Activated naive CD8-positive, alpha-beta T cell treated with anti-CD3 and anti-CD28 coated beads, Interleukin-2, amount 50 U/mL, for 24 hours (primary cell): ENCODE measurements at regions not wholly inside any gene's neighbourhood (a gene's known extent, or its start where the extent isn't known, plus 50 kb on each side); places are given as distances from the start of the nearest gene placed in this dataset.

Experiments used
- ATAC-seq: fragments of 150-1000 bp; cut with Tn5 transposase; one replicate; pipeline ENCODE4 v1.10.0; 2021
- DNase-seq: peaks from one replicate; pipeline ENCODE4 v3.0.0; 2021
- H3K27ac Mint-ChIP-seq: one replicate; pipeline ENCODE4 v1.8.0; 2021; ENCODE audit warnings: mild to moderate bottlenecking, mixed read lengths
- H3K27me3 Mint-ChIP-seq: one replicate; pipeline ENCODE4 v1.8.0; 2021; ENCODE audit warnings: mixed read lengths
- H3K36me3 Mint-ChIP-seq: one replicate; pipeline ENCODE4 v1.8.0; 2021; ENCODE audit warnings: low read depth, mixed read lengths
- H3K4me1 Mint-ChIP-seq: one replicate; pipeline ENCODE4 v1.8.0; 2021; ENCODE audit warnings: mixed read lengths
- H3K4me3 Mint-ChIP-seq: one replicate; pipeline ENCODE4 v1.8.0; 2021; ENCODE audit warnings: mild to moderate bottlenecking, moderate library complexity, mixed read lengths
- H3K9me3 Mint-ChIP-seq: one replicate; pipeline ENCODE4 v1.8.0; 2021; ENCODE audit warnings: mixed read lengths

DNA sequence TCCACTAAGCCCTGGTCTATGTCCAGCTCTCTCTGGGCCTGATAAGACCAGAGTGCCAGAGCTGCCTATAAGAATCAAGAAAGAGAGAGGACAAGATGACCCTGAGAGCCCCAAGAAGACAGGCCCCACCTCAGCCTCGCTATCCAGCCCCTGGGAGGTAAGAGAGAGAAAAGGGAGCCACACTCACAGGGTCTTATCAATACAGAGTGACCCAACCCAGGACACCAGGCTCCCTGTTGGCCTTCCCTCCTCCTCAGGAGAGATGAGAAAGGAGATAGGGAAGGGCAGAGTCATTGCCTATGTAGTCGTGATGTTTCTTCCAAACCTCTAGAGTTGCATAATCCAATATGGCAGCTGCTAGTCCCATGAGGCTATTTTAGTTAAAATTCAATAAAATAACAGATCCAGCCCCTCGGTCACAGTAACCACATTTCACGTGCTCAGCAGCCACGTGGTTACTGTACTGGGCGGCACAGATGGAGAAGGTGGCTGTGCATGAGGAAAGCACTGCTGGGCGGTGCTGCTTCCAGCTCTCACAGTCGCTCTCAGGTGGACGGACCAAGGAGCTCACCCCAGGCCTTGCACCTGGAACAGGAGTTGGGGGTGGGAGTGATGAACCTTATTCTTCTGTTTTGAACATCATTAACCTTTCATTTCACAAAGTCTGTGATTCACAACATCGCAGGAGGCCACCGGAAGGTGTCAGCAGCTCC, 525.8 kb downstream of the SHQ1 start:
- Mint-ChIP-seq H3K4me1 (no peaks in the 10 kb centered on the region), H3K36me3 (no peaks in the 10 kb centered on the region), H3K27ac (no peak overlapping the region), H3K4me3 (no peak overlapping the region), H3K9me3 (no peaks in the 10 kb centered on the region), H3K27me3 (no peaks in the 10 kb centered on the region)
- DNase-seq (no peak), ATAC-seq (no peak)

DNA sequence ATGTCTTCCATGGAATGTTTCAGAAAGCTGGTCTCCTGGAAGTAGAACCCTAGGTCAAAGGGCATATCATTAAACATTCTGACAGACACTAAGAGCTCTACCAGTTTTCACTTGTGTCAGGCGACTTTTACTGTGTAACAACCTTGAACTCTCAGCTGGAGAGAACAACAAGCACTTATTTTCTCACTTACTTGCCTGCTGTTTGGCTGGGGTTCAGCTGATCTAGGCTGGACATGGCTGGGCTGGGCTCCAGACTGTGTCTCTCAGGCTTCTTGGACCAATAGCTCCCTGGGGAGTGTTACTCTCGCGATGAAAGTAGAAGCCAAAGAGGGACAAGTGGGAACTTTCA, 527.3 kb downstream of the SHQ1 start:
- Mint-ChIP-seq H3K27me3 (no peaks in the 10 kb centered on the region), H3K4me1 (no peaks in the 10 kb centered on the region), H3K9me3 (no peaks in the 10 kb centered on the region), H3K27ac (no peak overlapping the region), H3K4me3 (no peak overlapping the region), H3K36me3 (no peaks in the 10 kb centered on the region)
- no peak for DNase-seq
- ATAC-seq = no peak

DNA sequence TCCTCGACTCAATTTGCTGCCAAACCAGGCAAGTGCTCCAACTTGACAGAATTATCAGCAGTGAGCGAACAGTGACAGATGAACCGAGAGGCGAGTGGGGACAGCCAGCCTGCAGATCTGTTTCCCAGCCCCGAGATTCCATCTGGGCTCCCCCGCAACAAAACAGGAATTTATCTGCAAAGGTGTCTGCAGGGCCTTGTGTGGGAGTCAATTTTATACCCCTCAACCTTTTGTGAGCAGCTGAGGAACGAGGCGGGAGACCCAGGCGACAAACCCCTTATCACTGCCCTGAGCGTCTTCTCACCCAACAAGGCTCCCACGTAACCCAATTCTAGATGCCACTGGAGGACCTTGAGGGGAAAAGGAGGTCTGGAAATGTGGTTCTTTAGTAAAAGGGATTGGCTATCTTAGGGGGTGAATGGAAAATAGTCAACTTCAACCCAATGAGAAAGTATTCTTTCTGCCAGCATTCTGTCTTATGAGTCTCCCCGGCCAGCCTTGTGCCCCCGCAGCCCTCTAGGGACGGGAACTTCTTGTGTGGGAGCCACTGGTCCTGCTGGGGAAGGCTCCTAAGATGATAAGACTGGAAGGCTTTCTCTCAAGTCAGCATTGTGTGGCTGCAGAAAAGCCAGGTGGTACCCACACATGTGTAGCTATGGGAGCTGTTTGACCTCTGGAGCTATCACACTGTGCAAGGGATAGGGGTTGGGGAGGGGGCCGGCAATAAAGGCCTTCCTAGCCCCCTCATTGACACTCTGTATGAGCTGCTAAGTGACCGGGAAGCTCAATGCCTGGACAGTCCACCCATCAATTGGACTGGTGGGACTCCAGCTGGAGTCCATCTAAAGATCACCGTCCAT, 527.9 kb downstream of the SHQ1 start:
- Mint-ChIP-seq H3K9me3 (no peaks in the 10 kb centered on the region), H3K27ac (no peak overlapping the region), H3K4me3 (no peak overlapping the region), H3K4me1 (no peaks in the 10 kb centered on the region), H3K36me3 (no peaks in the 10 kb centered on the region), H3K27me3 (no peaks in the 10 kb centered on the region)
- ATAC-seq (no peak), DNase-seq (no peak)

DNA sequence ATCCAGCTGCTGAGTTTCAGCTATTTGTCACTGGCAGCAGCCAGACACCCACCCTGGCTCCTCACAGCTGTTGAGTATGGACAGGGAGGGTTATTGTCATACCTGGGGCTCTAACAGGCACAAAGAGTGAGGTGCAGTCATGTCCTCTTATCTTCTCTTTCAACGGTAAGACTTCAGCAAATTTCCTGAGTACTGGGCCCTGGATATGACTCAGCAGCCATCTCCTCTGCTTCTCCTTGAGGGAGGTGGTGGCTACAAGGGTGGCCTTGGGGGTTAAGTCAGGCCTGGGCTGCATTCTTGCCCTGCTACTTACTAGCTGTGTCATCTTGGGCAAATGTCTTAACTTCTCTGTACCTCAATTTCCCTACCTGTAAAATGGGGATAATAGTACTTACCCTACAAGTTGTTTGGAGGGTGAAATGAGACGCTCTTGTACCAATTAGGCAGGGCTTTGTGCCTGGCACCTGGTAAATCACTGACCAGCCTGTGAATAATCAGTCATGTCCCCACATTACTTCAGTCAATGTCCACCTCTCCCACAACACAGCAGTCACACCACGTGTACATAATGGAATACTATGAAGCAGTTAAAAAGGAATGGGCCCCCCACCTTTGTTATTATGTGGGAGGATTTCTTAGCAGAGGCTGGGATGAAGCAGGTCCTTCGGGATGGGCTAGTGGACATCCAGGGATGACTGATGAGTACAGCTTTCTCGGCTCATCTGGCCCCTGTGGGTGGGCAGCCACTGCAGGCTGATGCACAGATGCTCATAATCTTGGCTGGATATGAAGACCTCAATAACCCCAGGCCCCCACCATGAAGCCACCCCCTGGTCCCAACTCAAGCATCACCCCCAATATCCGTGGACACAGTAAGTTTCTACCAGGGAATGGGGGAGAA, 528.8 kb downstream of the SHQ1 start:
- no peak for ATAC-seq
- Mint-ChIP-seq H3K9me3 (no peaks in the 10 kb centered on the region), H3K36me3 (no peaks in the 10 kb centered on the region), H3K27me3 (no peaks in the 10 kb centered on the region), H3K27ac (no peak overlapping the region), H3K4me1 (no peaks in the 10 kb centered on the region), H3K4me3 (no peak overlapping the region)
- no peak for DNase-seq

DNA sequence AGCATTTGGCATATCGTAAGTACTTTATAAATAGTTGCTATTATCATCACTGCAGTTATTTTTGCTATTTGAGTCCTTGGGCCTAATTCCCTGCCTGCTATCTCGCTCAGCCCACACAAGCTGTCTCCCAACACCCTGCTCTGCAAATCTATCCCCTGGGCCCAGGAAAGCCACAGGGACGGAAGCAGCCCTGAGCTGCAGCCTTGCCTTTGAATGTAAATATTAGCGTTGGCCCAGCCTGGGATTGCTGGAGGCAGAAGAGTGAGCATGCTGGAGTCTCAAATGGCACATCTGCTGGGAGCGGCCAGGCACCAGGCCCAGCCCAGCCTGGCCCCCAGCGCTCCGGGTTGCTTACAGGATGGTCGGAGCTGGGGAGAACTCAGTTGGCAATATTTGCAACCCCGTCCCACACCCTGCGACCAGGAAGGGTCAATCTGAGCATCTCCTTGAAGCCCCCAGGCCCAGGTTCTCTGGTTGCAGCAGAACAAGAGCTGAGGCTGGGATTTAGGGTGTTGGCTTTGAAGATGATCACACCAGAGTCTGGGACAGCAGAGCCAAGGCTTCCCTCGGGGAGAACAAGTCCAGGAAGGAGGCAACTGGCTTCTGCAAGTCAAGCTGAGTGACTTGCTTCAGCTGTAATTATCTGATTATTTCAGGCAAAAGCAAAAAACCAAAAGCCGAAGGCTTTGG, 529.6 kb downstream of the SHQ1 start:
- no peaks in the 10 kb centered on the region for H3K27me3 Mint-ChIP-seq
- ATAC-seq (no peak), DNase-seq (no peak)
- H3K36me3 Mint-ChIP-seq = no peaks in the 10 kb centered on the region
- H3K4me1 Mint-ChIP-seq = no peaks in the 10 kb centered on the region
- no peak overlapping the region for H3K27ac Mint-ChIP-seq
- no peaks in the 10 kb centered on the region for H3K9me3 Mint-ChIP-seq
- no peak overlapping the region for H3K4me3 Mint-ChIP-seq

DNA sequence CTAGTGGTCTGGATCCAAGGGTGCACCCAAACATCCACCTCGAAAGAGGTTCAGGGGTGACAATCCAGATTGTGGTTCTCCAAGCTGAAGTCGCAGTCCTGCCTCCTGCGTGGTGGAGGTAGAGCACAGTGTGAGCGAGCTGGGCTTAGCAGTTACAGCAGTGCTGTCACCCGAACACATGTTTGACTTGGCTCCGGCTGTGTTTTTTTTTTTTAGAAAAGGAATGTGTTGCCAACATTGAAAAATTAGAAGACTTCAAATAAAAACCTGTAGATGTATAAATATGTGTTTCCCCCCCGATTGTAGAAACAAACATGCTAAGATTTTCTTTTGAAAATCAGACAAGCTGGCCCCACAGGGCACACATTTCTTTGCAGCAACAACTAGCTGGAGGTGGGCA, 530.8 kb downstream of the SHQ1 start:
- Mint-ChIP-seq H3K4me1 (no peaks in the 10 kb centered on the region), H3K27ac (no peak overlapping the region), H3K27me3 (no peaks in the 10 kb centered on the region), H3K9me3 (no peaks in the 10 kb centered on the region), H3K4me3 (no peak overlapping the region), H3K36me3 (no peaks in the 10 kb centered on the region)
- ATAC-seq (no peak), DNase-seq (no peak)

DNA sequence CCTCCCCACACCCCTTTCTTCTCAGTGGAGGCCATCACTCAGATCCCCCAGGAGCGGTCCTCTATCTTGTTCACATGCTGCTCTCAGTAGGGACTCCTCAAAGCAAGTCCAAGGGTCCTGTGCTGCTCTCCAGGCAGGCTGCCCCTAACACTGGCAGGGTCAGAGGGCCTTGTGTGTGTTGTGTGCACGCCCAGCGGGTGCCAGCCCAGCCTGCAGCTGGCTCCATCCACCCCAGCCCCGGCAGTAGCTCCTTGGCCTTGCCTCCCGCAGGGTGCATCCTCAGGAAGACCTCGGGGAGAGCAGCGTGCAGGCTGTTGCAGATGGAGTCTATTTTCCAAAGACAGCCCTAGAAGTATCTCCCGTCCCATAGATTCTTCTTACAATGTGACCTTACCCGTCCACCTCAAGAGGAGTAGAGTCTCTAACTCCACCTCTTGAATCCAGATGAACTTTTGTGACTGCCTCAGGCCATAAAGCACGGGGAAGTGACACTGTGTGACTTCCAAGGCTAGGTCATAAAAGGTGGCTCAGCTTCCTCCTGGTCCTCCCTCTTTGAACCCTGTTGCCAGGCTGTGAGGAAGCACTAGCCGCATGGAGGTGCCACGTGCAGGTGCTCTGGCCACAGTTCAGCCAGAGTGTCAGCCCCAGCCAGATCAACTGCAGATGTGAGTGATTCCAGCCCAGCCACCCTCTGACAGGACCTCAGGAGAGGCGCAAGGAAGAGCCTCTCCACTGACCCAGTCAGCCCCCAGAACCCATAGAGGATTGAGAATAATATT, 531.6 kb downstream of the SHQ1 start:
- DNase-seq = no peak
- Mint-ChIP-seq H3K4me1 (peaks cover 4% of the 10 kb centered on the region), H3K9me3 (no peaks in the 10 kb centered on the region), H3K4me3 (no peak overlapping the region), H3K27me3 (no peaks in the 10 kb centered on the region), H3K27ac (no peak overlapping the region), H3K36me3 (no peaks in the 10 kb centered on the region)
- ATAC-seq = no peak

DNA sequence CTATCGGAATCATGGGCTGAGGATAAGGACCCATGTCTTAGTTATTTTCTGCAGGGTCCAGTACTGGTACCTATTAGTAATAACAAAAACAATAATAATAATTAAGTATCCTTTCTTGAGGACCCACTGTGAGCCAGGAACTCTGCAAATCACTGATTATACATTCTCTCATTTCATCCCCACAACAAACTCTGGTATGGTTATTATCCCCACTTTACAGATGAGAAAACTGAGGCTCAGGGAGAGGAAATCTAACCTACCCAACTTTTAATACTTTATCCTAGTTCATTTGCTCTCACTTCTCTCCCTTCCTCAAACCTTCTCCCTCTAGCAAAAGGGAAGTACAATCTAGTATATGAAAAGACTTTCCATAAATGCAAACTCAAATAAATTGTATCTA, 528.4 kb upstream of the PROK2 start:
- H3K27me3 Mint-ChIP-seq = no peaks in the 10 kb centered on the region
- no peak overlapping the region for H3K4me3 Mint-ChIP-seq
- no peaks in the 10 kb centered on the region for H3K36me3 Mint-ChIP-seq
- H3K9me3 Mint-ChIP-seq = no peaks in the 10 kb centered on the region
- H3K27ac Mint-ChIP-seq = no peak overlapping the region
- peaks cover 26% of the 10 kb centered on the region for H3K4me1 Mint-ChIP-seq
- no peak for ATAC-seq
- no peak for DNase-seq

DNA sequence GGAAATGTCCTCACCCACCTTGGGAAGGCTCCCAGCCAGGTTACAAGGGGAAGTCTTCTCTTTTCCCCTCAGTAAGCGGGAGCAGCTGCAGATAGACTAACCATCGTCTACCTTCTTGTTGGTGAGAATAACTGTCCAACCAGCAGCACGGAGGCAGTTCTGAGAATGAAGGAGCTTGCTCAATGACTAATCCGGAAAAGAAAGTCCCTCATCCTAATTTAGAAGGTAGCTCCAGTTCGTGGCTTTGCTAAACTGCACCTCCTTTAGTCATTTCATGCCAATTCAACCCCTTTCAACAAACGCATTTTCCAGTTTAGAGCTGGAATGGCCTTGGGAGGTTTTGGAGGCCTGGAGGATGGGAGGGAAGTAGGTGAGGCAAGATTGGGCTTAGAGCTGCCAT, 527.4 kb upstream of the PROK2 start:
- H3K4me3 Mint-ChIP-seq = no peak overlapping the region
- H3K36me3 Mint-ChIP-seq = no peaks in the 10 kb centered on the region
- H3K4me1 Mint-ChIP-seq = peaks cover 26% of the 10 kb centered on the region
- H3K9me3 Mint-ChIP-seq = no peaks in the 10 kb centered on the region
- no peak overlapping the region for H3K27ac Mint-ChIP-seq
- no peaks in the 10 kb centered on the region for H3K27me3 Mint-ChIP-seq
- ATAC-seq (peak; percentile 25), DNase-seq (no peak)

DNA sequence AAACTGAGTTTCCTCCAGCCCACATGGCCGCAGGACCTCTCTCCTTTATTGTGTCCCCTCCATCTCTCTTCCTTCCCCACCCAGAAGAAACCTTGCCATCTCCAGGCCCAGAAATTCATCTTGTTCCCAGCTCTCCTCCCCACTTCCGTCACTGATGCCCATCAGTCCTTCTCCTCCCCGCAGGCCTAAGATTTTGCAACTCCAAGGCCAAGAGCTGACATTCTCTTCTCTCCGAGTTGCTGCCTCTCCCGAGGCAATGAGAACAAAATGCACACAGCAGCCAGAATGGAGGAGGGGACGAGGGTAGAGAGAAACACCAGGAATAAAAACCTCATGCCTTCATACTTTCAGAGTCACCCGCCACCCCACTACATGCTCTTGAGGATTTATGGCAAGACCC, 526.5 kb upstream of the PROK2 start:
- Mint-ChIP-seq H3K4me1 (peaks cover 26% of the 10 kb centered on the region), H3K36me3 (no peaks in the 10 kb centered on the region), H3K4me3 (no peak overlapping the region), H3K27ac (no peak overlapping the region), H3K27me3 (no peaks in the 10 kb centered on the region), H3K9me3 (no peaks in the 10 kb centered on the region)
- DNase-seq (no peak), ATAC-seq (no peak)

DNA sequence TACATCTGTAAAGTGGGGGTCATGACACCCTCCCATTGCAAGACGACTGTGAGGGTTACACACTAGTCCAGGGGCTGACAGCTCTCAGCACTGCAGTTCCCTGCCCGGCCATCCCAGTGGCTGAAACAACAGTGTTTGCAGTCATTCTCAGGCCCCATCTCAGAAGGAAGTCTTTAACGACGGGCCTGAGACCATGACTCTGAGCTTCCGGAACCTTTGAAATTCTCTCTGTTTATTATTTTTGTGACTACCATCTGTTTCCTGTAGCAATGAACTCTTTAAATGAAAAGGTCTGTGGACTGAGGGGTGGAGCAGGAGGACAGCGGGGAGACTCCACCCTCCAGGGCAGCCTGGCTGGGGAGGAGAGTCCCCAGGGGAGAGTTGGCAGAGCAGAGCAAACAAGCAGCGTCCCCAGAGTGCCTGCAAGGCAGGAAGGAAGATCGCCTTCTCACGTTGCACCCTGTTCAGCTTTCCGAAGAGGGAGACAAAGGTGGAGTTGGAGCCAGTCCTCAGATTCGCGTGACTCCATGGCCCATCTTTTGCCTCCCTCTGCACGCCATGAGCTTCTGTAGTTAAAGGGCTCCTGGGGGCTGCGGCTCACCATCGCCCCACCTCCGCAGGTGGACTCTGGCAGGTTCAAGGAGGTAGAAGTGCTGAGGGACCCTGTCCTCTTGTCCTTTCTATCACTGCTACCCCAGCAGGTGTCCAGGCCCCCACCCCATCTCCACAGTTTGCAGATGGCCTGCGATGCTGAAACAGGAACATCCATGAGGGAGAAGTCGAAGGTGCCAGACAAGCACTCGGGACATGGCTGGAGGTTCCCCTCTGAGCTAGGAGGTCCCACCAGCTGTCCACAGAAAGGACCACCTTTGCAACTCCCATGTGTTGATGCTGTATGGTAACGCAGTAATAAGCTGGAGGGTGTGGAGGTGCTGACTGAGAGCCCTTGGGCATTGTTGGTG, 525.8 kb upstream of the PROK2 start:
- DNase-seq (peak; percentile 28), ATAC-seq (peak; percentile 55)
- Mint-ChIP-seq H3K9me3 (no peaks in the 10 kb centered on the region), H3K27ac (peak overlapping the region; percentile 53), H3K4me1 (peaks cover 26% of the 10 kb centered on the region), H3K36me3 (no peaks in the 10 kb centered on the region), H3K27me3 (no peaks in the 10 kb centered on the region), H3K4me3 (peak overlapping the region; percentile 2)

DNA sequence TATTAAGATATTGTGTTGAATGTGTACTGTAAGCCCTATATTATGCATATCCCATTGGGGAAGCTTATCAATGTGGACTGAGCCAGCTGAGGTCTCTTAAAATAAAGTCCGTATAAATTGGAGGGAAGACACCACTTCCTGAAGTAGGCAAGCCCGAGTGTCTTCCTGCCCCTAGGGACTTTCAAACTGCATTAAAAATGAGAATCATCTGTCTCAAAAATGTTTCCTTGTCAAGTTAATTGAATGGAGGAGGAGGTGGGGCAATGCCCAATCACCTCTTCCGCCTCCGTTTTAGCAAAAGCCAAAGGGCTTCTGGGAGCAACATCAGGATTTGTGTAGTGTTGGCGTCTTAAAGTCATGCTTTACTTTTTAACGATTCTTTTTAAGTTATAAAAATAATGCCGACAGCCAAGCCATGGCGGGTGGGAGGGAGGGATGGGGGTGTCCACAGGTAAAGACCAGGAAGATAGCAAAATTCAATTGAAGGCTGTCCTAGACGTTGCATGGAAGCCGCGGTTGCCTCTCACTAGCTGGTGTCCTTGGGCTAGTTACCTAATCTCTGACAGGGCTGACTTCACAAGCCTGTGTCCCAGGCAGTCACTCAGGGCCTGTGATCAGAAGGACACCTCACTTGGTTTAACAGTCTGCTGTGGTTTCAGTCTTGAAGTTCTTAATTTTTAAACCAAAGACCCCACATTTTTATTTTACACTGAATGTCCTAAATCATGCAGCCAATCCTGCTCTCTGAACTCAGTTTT, 524.9 kb upstream of the PROK2 start:
- no peaks in the 10 kb centered on the region for H3K9me3 Mint-ChIP-seq
- DNase-seq = no peak
- no peaks in the 10 kb centered on the region for H3K27me3 Mint-ChIP-seq
- H3K27ac Mint-ChIP-seq = peak overlapping the region; percentile 53
- no peaks in the 10 kb centered on the region for H3K36me3 Mint-ChIP-seq
- no peak for ATAC-seq
- no peak overlapping the region for H3K4me3 Mint-ChIP-seq
- H3K4me1 Mint-ChIP-seq = peaks cover 26% of the 10 kb centered on the region
